Adrenal gland (tissue), 5 donors: ENCODE measurements at regions not wholly inside any gene's neighbourhood (a gene's known extent, or its start where the extent isn't known, plus 50 kb on each side); places are given as distances from the start of the nearest gene placed in this dataset.

ENCODE experiments used
- POLR2A ChIP-seq, 2 donors: fragments of 450-650 bp; IDR thresholded peaks; one replicate each; pipeline ENCODE4 v1.6.1; 2017; ENCODE audit warnings: antibody characterized with exemption in 2 of 2, mild to moderate bottlenecking in 2 of 2, moderate library complexity in 1 of 2
- TF ChIP-seq, protein P1 (sequence below), 6 experiments: fragments of 450-650 bp in 4 of 6; fragments of 200-600 bp in 2 of 6; sonication (generic) in 1 of 6; IDR thresholded peaks; 1 replicate in 5 of 6; 2 replicates in 1 of 6; pipeline versions ENCODE4 v1.5.1 to v1.8.0; 2016 to 2021; ENCODE audit warnings: antibody characterized with exemption in 6 of 6, mild to moderate bottlenecking in 2 of 6, moderate library complexity in 1 of 6
- donor health status: DM: no; HTN: no; CAD: no.

DNA sequence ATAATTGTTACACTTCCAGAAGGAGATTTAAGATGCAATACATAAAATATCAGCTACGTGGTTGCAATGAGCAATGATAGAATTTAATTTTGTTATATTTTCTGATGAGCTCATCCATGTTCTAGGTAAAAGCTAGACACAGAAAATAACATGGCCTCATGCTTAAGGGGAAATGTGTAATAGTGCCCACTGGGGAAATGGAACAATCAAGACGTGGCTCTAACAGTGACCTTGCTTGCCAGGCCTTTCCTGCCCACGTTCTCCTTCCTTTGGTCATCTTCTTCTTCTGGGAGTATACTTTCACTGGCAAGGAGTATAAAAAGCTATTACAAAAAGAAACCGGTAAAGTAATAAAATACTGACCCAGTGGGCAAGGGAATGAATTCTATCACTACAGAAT is 116.2 kb upstream of the TMEM161B start:
- TF ChIP-seq, protein P1, sequence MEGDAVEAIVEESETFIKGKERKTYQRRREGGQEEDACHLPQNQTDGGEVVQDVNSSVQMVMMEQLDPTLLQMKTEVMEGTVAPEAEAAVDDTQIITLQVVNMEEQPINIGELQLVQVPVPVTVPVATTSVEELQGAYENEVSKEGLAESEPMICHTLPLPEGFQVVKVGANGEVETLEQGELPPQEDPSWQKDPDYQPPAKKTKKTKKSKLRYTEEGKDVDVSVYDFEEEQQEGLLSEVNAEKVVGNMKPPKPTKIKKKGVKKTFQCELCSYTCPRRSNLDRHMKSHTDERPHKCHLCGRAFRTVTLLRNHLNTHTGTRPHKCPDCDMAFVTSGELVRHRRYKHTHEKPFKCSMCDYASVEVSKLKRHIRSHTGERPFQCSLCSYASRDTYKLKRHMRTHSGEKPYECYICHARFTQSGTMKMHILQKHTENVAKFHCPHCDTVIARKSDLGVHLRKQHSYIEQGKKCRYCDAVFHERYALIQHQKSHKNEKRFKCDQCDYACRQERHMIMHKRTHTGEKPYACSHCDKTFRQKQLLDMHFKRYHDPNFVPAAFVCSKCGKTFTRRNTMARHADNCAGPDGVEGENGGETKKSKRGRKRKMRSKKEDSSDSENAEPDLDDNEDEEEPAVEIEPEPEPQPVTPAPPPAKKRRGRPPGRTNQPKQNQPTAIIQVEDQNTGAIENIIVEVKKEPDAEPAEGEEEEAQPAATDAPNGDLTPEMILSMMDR (IDR thresholded peaks at IDR 0.05) = no peak
- TF ChIP-seq POLR2A (IDR thresholded peaks at IDR 0.05) = no peak
